Uterus (tissue), 2 donors: ENCODE measurements at regions not wholly inside any gene's neighbourhood (a gene's known extent, or its start where the extent isn't known, plus 50 kb on each side); places are given as distances from the start of the nearest gene placed in this dataset.

ENCODE experiments used
- CTCF ChIP-seq, 4 experiments: fragments of 200-600 bp in 2 of 4; fragments of 450-650 bp in 2 of 4; sonication (generic) in 2 of 4; IDR thresholded peaks; one replicate each; pipeline ENCODE4 v1.5.1; 2016 to 2019; ENCODE audit warnings: antibody characterized with exemption in 4 of 4, mild to moderate bottlenecking in 2 of 4, moderate library complexity in 1 of 4
- POLR2A ChIP-seq, 2 donors: fragments of 450-650 bp; IDR thresholded peaks; one replicate each; pipeline ENCODE4 v1.6.1; 2016; ENCODE audit warnings: antibody characterized with exemption in 2 of 2, mild to moderate bottlenecking in 1 of 2, moderate library complexity in 1 of 2

GRCh38 chr15:58314593-58315216 is 117.1 kb upstream of the LIPC start:
- no peak for TF ChIP-seq CTCF (IDR thresholded peaks at IDR 0.05)
- TF ChIP-seq POLR2A (IDR thresholded peaks at IDR 0.05), result no peak
